ENCODE measurements at regions not wholly inside any gene's neighbourhood (a gene's known extent, or its start where the extent isn't known, plus 50 kb on each side); places are given as distances from the start of the nearest gene placed in this dataset.

GRCh38 chr2:5897249-5897648, 205.1 kb downstream of the SOX11 start:
- TF ChIP-seq CTCF (IDR thresholded peaks at IDR 0.05; ENCODE audit: poor library complexity, severe bottlenecking): no peak
- no peak overlapping the region for H3K27ac ChIP-seq (ENCODE audit: poor library complexity, severe bottlenecking)
- no peaks in the 10 kb centered on the region for H3K4me1 ChIP-seq (ENCODE audit: insufficient read depth, poor library complexity, severe bottlenecking)
- no peak for ATAC-seq (ENCODE audit: low read depth)
- H3K9me3 ChIP-seq (ENCODE audit: severe bottlenecking): no peaks in the 10 kb centered on the region
- no peak overlapping the region for H3K4me3 ChIP-seq (ENCODE audit: severe bottlenecking)
- no peaks in the 10 kb centered on the region for H3K36me3 ChIP-seq (ENCODE audit: low read depth)
- DNase-seq (ENCODE audit: low spot score): no peak
- H3K27me3 ChIP-seq (ENCODE audit: insufficient read depth, poor library complexity, severe bottlenecking): no peaks in the 10 kb centered on the region

DNA sequence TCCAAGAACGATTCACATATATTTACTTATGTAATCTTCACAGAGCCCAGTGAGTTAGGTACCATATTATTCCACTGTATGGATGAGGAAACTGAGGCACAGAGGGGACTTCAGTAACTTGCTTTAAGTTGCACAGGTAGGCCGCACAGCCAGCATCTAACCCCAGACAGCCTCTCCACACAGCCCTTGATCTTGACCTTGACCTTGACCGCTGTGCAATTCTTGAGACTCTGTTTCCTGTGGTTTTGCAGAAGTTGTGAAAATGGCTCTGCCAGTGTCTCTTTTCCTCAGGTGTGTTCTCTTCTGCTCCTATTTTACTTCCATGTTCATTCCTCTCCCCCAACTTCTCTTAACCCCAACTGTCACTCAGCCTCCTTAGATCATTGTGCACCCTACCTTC, 206.5 kb downstream of the SOX11 start:
- no peak for ATAC-seq (ENCODE audit: low read depth)
- H3K27me3 ChIP-seq (ENCODE audit: insufficient read depth, poor library complexity, severe bottlenecking): no peaks in the 10 kb centered on the region
- H3K9me3 ChIP-seq (ENCODE audit: severe bottlenecking): no peaks in the 10 kb centered on the region
- H3K4me1 ChIP-seq (ENCODE audit: insufficient read depth, poor library complexity, severe bottlenecking): no peaks in the 10 kb centered on the region
- H3K4me3 ChIP-seq (ENCODE audit: severe bottlenecking): no peak overlapping the region
- H3K27ac ChIP-seq (ENCODE audit: poor library complexity, severe bottlenecking): no peak overlapping the region
- TF ChIP-seq CTCF (IDR thresholded peaks at IDR 0.05; ENCODE audit: poor library complexity, severe bottlenecking): no peak
- H3K36me3 ChIP-seq (ENCODE audit: low read depth): no peaks in the 10 kb centered on the region
- no peak for DNase-seq (ENCODE audit: low spot score)

DNA sequence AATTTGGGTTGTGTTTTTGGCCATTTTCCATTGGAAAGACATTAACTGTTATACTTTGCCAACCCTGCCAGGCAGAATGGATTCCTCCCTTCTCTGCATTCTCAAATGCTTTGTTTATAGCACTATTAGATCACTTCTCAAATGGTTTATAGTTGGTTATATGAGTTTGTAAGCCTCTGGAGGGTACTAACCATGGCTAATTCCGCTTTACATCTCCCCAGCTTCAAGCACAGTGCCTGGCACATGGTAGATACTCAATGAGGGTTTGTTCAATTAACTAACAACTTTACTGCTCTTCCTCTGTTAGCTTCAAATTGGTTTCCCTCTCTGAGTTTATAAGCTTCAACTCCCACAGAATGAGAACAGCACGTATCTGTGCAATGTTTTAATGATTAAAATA, 213.5 kb downstream of the SOX11 start:
- no peak for TF ChIP-seq CTCF (IDR thresholded peaks at IDR 0.05; ENCODE audit: poor library complexity, severe bottlenecking)
- Histone ChIP-seq H3K27me3 (ENCODE audit: insufficient read depth, poor library complexity, severe bottlenecking) (no peaks in the 10 kb centered on the region), H3K4me1 (ENCODE audit: insufficient read depth, poor library complexity, severe bottlenecking) (no peaks in the 10 kb centered on the region), H3K36me3 (ENCODE audit: low read depth) (no peaks in the 10 kb centered on the region), H3K4me3 (ENCODE audit: severe bottlenecking) (no peak overlapping the region), H3K27ac (ENCODE audit: poor library complexity, severe bottlenecking) (no peak overlapping the region), H3K9me3 (ENCODE audit: severe bottlenecking) (no peaks in the 10 kb centered on the region)
- DNase-seq (ENCODE audit: low spot score) (no peak), ATAC-seq (ENCODE audit: low read depth) (no peak)

DNA sequence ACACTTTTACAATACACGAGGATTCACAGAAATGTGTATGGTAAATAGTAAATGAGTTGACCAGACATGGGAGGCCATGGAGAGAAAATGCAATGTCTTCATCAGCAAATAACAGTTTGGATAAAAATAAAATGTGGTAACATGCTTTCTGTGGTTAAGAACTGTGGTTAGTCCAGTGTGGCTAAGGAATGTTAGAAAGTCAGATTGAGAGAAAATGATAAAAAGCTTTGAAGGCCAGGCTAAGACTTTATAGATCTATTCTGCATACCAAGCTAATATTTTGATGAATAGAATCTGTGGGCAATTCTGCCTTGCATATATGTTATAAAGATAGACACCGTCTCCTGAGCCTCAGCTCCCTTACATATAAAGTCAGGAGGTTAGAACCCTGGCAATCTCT, 215.9 kb downstream of the SOX11 start:
- no peaks in the 10 kb centered on the region for H3K36me3 ChIP-seq (ENCODE audit: low read depth)

GRCh38 chr2:5911718-5912117, 219.5 kb downstream of the SOX11 start:
- Histone ChIP-seq H3K4me3 (ENCODE audit: severe bottlenecking) (no peak overlapping the region), H3K27me3 (ENCODE audit: insufficient read depth, poor library complexity, severe bottlenecking) (no peaks in the 10 kb centered on the region), H3K4me1 (ENCODE audit: insufficient read depth, poor library complexity, severe bottlenecking) (no peaks in the 10 kb centered on the region), H3K27ac (ENCODE audit: poor library complexity, severe bottlenecking) (no peak overlapping the region), H3K36me3 (ENCODE audit: low read depth) (no peaks in the 10 kb centered on the region), H3K9me3 (ENCODE audit: severe bottlenecking) (peaks cover 2% of the 10 kb centered on the region)
- DNase-seq (ENCODE audit: low spot score): no peak
- no peak for TF ChIP-seq CTCF (IDR thresholded peaks at IDR 0.05; ENCODE audit: poor library complexity, severe bottlenecking)
- ATAC-seq (ENCODE audit: low read depth): no peak

More for the DNA sequence above, 215.9 kb downstream of the SOX11 start:
- Histone ChIP-seq H3K27ac (ENCODE audit: poor library complexity, severe bottlenecking) (no peak overlapping the region), H3K9me3 (ENCODE audit: severe bottlenecking) (no peaks in the 10 kb centered on the region), H3K27me3 (ENCODE audit: insufficient read depth, poor library complexity, severe bottlenecking) (no peaks in the 10 kb centered on the region), H3K4me3 (ENCODE audit: severe bottlenecking) (no peak overlapping the region), H3K4me1 (ENCODE audit: insufficient read depth, poor library complexity, severe bottlenecking) (no peaks in the 10 kb centered on the region)
- no peak for DNase-seq (ENCODE audit: low spot score)
- no peak for TF ChIP-seq CTCF (IDR thresholded peaks at IDR 0.05; ENCODE audit: poor library complexity, severe bottlenecking)
- no peak for ATAC-seq (ENCODE audit: low read depth)

Data from RWPE2 (cell line).